Testis (tissue), 2 donors: ENCODE measurements at regions not wholly inside any gene's neighbourhood (a gene's known extent, or its start where the extent isn't known, plus 50 kb on each side); places are given as distances from the start of the nearest gene placed in this dataset.
"Not testable (repeated sequence)": the region's sequence is repeated elsewhere in the genome, so short reads cannot be mapped to it uniquely, and the experiment has no call there.

ENCODE experiments used
- DNase-seq: peaks from one replicate; pipeline ENCODE4 v3.0.0-alpha.2; 2019
- H3K27ac ChIP-seq, 2 donors: fragments of 200-600 bp; sonication (generic); one replicate each; pipeline ENCODE4 v1.5.1; 2019
- H3K27me3 ChIP-seq: fragments of 200-600 bp; sonication (generic); one replicate; pipeline ENCODE4 v1.5.1; 2019
- H3K36me3 ChIP-seq: fragments of 200-600 bp; sonication (generic); one replicate; pipeline ENCODE4 v1.5.1; 2017; ENCODE audit warnings: low read depth; ENCODE audit errors: missing control alignments
- H3K4me1 ChIP-seq: fragments of 200-600 bp; sonication (generic); one replicate; pipeline ENCODE4 v1.5.1; 2019
- H3K4me3 ChIP-seq, 2 donors: fragments of 200-600 bp; sonication (generic); one replicate each; pipeline ENCODE4 v1.5.1; 2017 to 2019
- H3K9me3 ChIP-seq: fragments of 200-600 bp; sonication (generic); one replicate; pipeline ENCODE4 v1.5.1; 2017
- POLR2A ChIP-seq: fragments of 450-650 bp; IDR thresholded peaks from one replicate; pipeline ENCODE4 v1.6.1; 2017; ENCODE audit warnings: antibody characterized with exemption, mild to moderate bottlenecking, moderate library complexity
- WGBS, 2 donors: methylation state at CpG; one replicate each; pipeline ENCODE4 v1.1.5; 2018; 5-methylcytosine and 5-hydroxymethylcytosine counted together
- intact Hi-C: fragments of 100-400 bp; cut with DNase I; formaldehyde crosslinking; loops from one replicate; pipeline ENCODE4 v1.15.1; 2023; ENCODE audit warnings: low total_unique reads
- TF ChIP-seq, protein P1 (sequence below), 3 experiments: fragments of 450-650 bp in 2 of 3; fragments of 200-600 bp in 1 of 3; sonication (generic) in 1 of 3; IDR thresholded peaks; one replicate each; pipeline ENCODE4 v1.5.1; 2016 to 2019; ENCODE audit warnings: antibody characterized with exemption in 3 of 3, mild to moderate bottlenecking in 2 of 3, moderate library complexity in 1 of 3

DNA sequence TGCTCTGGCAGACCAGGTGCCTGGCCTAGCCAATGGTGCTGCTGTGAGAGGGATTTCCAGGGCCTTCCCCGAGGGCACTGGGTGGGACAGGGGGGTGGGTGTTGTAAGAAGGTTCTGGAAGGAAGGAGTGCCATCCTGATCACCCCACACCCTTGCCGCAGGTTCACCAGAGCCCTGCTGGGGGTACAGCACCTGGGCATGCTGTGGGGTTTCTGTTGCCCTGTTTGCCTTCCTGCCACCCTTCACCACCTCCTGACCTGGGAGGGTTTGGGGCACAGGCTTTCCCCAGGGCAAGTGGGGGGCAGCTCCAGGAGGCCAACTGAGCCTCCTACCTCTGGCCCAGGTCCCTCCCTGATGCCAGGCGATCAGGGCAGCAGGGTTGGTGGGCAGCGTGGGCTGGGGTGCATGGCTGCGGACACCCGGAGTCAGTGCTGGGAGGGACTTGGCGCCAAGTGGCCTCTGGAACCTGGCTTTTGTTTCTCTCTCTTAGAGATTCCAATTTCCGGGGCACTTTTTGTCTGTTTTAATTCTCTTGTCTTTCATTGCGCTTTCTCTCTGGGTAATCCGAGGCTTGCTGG lies 318.8 kb downstream of the PTPRU start:
- no peaks in the 10 kb centered on the region for H3K27me3 ChIP-seq
- no peaks in the 10 kb centered on the region for H3K9me3 ChIP-seq
- H3K27ac ChIP-seq: no peak overlapping the region
- WGBS, 2 donors: 81 to 89% methylated on average over 8 to 10 of the region's 10 CpGs
- H3K36me3 ChIP-seq: no peaks in the 10 kb centered on the region
- TF ChIP-seq, protein P1, sequence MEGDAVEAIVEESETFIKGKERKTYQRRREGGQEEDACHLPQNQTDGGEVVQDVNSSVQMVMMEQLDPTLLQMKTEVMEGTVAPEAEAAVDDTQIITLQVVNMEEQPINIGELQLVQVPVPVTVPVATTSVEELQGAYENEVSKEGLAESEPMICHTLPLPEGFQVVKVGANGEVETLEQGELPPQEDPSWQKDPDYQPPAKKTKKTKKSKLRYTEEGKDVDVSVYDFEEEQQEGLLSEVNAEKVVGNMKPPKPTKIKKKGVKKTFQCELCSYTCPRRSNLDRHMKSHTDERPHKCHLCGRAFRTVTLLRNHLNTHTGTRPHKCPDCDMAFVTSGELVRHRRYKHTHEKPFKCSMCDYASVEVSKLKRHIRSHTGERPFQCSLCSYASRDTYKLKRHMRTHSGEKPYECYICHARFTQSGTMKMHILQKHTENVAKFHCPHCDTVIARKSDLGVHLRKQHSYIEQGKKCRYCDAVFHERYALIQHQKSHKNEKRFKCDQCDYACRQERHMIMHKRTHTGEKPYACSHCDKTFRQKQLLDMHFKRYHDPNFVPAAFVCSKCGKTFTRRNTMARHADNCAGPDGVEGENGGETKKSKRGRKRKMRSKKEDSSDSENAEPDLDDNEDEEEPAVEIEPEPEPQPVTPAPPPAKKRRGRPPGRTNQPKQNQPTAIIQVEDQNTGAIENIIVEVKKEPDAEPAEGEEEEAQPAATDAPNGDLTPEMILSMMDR (IDR thresholded peaks at IDR 0.05): no peak
- TF ChIP-seq POLR2A: no peak
- H3K4me1 ChIP-seq: no peaks in the 10 kb centered on the region
- DNase-seq: peak; percentile 1
- intact Hi-C loops: no loop called here
- no peak overlapping the region for H3K4me3 ChIP-seq

DNA sequence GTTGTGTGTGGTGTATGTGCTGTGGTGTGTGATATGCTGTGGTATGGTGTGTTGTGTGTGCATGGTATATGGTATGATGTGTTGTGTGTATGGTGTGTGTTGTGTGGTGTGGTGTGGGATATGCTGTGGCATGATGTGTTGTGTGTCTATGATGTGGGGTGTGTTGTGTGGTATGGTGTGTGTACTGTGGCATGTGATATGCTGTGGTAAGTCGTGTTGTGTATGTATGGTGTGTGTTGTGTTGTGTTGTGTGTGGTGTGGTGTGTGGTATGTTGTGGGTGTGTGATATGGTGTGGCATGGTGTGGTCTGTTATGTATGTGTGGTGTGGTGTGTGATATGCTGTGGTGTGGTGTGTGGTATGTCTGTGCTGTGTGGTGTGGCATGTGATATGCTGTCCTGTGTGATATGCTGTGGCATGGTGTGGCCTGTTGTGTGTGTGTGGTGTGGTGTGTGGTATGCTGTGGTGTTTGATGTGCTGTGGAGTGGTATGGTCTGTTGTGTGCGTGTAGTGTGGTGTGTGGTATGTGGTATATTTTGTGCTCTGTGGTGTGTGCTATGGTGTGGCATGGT lies 318.0 kb downstream of the PTPRU start:
- WGBS, 2 donors: 88 to 93% methylated on average over 2 of the region's 2 CpGs
- H3K9me3 ChIP-seq: no peaks in the 10 kb centered on the region
- no peaks in the 10 kb centered on the region for H3K27me3 ChIP-seq
- intact Hi-C loops: no loop called here
- no peaks in the 10 kb centered on the region for H3K4me1 ChIP-seq
- no peak for TF ChIP-seq POLR2A
- TF ChIP-seq, protein P1 (IDR thresholded peaks at IDR 0.05): no peak
- no peak for DNase-seq
- H3K27ac ChIP-seq: no peak overlapping the region
- H3K4me3 ChIP-seq: no peak overlapping the region
- no peaks in the 10 kb centered on the region for H3K36me3 ChIP-seq

DNA sequence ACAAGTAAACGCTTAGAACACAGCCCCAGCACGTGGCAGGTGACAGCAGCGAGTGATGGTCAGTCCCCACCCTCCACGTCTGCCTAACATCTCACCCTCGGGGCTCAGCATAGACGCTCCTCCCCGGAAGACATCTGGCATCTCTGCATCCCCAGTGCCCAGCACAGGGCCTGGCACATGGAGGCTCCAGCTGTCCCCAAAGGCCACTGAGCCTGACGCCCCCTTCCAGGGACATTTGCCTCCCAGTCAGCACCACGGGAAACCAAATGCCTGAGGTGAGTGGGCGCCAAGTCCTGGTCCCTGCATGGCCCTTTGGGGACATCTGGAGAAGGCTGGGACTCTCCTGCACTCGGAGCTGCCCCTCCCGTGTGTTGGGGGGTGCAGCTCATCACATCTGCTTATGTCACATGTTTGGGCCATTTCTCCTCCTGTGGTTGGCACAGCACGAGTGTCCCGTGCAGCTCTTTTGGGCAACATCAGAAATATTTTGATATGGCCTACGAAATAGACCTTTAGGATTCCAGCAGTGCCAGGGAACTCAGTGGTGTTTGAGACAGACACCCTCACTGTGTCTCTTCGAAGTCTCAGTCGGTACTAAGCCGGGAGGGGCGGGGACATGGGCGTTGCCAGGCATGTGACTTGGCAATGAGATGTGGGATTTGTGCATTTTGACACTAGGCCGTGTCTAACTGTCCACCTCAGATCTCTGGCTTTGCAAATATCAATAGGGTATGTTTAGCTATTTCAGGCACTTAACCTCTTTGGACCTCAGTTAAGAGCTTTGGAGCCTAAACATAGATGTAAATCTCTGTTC lies 315.0 kb downstream of the PTPRU start:
- DNase-seq: peak; percentile 1
- Histone ChIP-seq H3K9me3 (no peaks in the 10 kb centered on the region), H3K4me3 (no peak overlapping the region), H3K36me3 (no peaks in the 10 kb centered on the region), H3K27ac (no peak overlapping the region), H3K27me3 (no peaks in the 10 kb centered on the region), H3K4me1 (no peaks in the 10 kb centered on the region)
- no peak for TF ChIP-seq POLR2A
- TF ChIP-seq, protein P1 (IDR thresholded peaks at IDR 0.05): no peak
- 86 to 88% methylated on average over 13 to 21 of the region's 21 CpGs for WGBS, 2 donors
- intact Hi-C loops: no loop called here

DNA sequence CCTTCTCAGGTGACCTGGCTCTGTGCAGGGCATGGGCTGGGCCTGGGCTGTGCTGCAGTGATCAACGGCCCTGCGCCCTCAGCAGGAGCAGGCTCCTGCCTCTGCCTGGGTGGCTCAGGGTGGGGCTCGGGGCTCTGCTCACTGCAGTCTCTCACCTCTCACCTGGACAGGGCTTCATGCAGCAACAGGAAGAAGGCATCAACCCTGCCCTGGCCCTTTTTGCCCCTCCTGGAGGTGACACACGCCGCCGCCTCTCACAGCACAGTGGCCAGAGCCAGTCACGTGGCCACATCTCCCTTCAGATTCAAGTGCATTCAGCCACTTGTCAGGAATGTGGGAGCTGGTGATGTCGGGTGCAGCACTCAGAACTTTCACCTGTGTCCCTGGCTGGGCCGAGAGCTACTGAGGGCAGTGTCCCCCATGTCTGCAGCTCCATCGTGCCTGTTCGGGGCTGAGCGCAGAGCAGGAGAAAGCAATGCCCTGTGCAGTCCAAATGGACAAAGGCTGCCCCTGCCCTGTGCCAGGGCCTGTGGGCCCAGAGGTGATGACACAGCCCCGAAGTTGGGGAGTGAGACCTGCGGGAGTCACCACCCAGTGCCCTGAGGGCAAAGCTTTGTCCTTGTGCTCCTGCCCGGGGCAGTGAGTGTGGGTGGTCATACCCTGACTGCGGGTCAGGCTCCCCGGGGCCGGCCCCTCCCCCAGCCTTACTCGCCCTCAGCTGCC lies 314.0 kb downstream of the PTPRU start:
- intact Hi-C loops: no loop called here
- Histone ChIP-seq H3K27ac (no peak overlapping the region), H3K27me3 (no peaks in the 10 kb centered on the region), H3K9me3 (no peaks in the 10 kb centered on the region), H3K36me3 (no peaks in the 10 kb centered on the region), H3K4me3 (no peak overlapping the region), H3K4me1 (no peaks in the 10 kb centered on the region)
- peak; percentile 4 for DNase-seq
- TF ChIP-seq, protein P1 (IDR thresholded peaks at IDR 0.05): no peak
- TF ChIP-seq POLR2A: no peak
- WGBS, 2 donors: 78 to 83% methylated on average over 11 to 19 of the region's 19 CpGs

DNA sequence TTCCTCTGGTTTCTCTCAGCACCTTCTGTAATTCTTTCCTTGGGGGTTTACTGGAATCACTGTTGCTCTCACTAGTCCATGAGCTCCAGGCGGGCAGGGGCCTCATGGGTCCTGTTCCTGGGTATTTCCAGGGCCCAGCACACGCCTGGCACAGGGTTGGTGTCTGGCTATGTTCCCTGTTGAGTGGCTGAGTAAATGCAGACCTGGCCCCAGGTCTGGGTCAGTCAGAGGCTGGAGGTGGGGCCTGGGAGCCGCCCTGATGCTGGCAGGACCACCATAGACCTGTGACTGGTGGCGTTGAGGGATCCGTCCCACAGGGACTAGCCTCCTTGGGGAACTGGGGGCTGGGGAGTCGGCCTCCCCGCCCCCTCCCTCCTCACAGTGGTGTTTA lies 313.4 kb downstream of the PTPRU start:
- DNase-seq, H3K27ac ChIP-seq, intact Hi-C loops, H3K4me1 ChIP-seq, H3K9me3 ChIP-seq, H3K36me3 ChIP-seq, H3K4me3 ChIP-seq, H3K27me3 ChIP-seq: not testable (repeated sequence)
- 88 to 100% methylated on average over 1 to 7 of the region's 7 CpGs for WGBS, 2 donors
